Stomach smooth muscle (tissue), 2 donors: ENCODE measurements at regions not wholly inside any gene's neighbourhood (a gene's known extent, or its start where the extent isn't known, plus 50 kb on each side); places are given as distances from the start of the nearest gene placed in this dataset.

Source experiments
- H3K27ac ChIP-seq: one replicate; pipeline ENCODE4 v1.7.0; 2013; ENCODE audit warnings: mild to moderate bottlenecking, low read length, inconsistent platforms
- H3K27me3 ChIP-seq, 2 donors: one replicate each; pipeline ENCODE4 v1.7.0; 2013; ENCODE audit warnings: low read length in 2 of 2; ENCODE audit not compliant: insufficient read depth in 2 of 2, control insufficient read depth in 1 of 2
- H3K36me3 ChIP-seq, 2 donors: one replicate each; pipeline ENCODE4 v1.7.0; 2013; ENCODE audit warnings: low read length in 2 of 2; ENCODE audit not compliant: control insufficient read depth in 2 of 2, insufficient read depth in 2 of 2
- H3K4me1 ChIP-seq: one replicate; pipeline ENCODE4 v1.7.0; 2013; ENCODE audit warnings: low read length; ENCODE audit not compliant: control insufficient read depth, insufficient read depth
- H3K4me3 ChIP-seq, 2 donors: one replicate each; pipeline ENCODE4 v1.7.0; 2013; ENCODE audit warnings: low read length in 2 of 2
- H3K9ac ChIP-seq, 2 donors: one replicate each; pipeline ENCODE4 v1.7.0; 2013; ENCODE audit warnings: low read length in 2 of 2, mild to moderate bottlenecking in 1 of 2
- H3K9me3 ChIP-seq, 2 donors: one replicate each; pipeline ENCODE4 v1.7.0; 2013; ENCODE audit warnings: low read length in 2 of 2; ENCODE audit not compliant: control insufficient read depth in 2 of 2
- donor health status: healthy.
- donor health status: Pancreatic carcinoma.

- Histone ChIP-seq H3K9ac (no peak overlapping the region), H3K4me1 (no peaks in the 10 kb centered on the region), H3K27me3 (no peaks in the 10 kb centered on the region), H3K27ac (no peak overlapping the region), H3K36me3 (no peaks in the 10 kb centered on the region), H3K9me3 (no peaks in the 10 kb centered on the region), H3K4me3 (no peak overlapping the region)
Measured at GRCh38 chr10:36675458-36675880, 449.9 kb upstream of the ANKRD30A start.

GRCh38 chr10:36671607-36672006, 453.8 kb upstream of the ANKRD30A start:
- Histone ChIP-seq H3K4me1 (peaks cover 4% of the 10 kb centered on the region), H3K36me3 (no peaks in the 10 kb centered on the region), H3K9me3 (no peaks in the 10 kb centered on the region), H3K27ac (no peak overlapping the region), H3K9ac (no peak overlapping the region), H3K27me3 (no peaks in the 10 kb centered on the region), H3K4me3 (no peak overlapping the region)

GRCh38 chr10:36670621-36671402, 454.6 kb upstream of the ANKRD30A start:
- H3K4me1 ChIP-seq, result peaks cover 4% of the 10 kb centered on the region
- H3K36me3 ChIP-seq, result no peaks in the 10 kb centered on the region
- no peaks in the 10 kb centered on the region for H3K27me3 ChIP-seq
- no peak overlapping the region for H3K9ac ChIP-seq
- H3K27ac ChIP-seq, result no peak overlapping the region
- no peak overlapping the region for H3K4me3 ChIP-seq
- no peaks in the 10 kb centered on the region for H3K9me3 ChIP-seq

GRCh38 chr10:36669615-36670352, 455.6 kb upstream of the ANKRD30A start:
- Histone ChIP-seq H3K4me3 (no peak overlapping the region), H3K27me3 (no peaks in the 10 kb centered on the region), H3K9ac (no peak overlapping the region), H3K27ac (no peak overlapping the region), H3K9me3 (no peaks in the 10 kb centered on the region), H3K4me1 (peaks cover 4% of the 10 kb centered on the region), H3K36me3 (no peaks in the 10 kb centered on the region)

GRCh38 chr10:36666451-36666850, 458.9 kb upstream of the ANKRD30A start:
- no peak overlapping the region for H3K4me3 ChIP-seq
- H3K27me3 ChIP-seq, result no peaks in the 10 kb centered on the region
- H3K36me3 ChIP-seq, result no peaks in the 10 kb centered on the region
- H3K9ac ChIP-seq, result no peak overlapping the region
- peaks cover 4% of the 10 kb centered on the region for H3K4me1 ChIP-seq
- no peak overlapping the region for H3K27ac ChIP-seq
- peaks cover 0 to 2% of the 10 kb centered on the region in 2 donors for H3K9me3 ChIP-seq

- Histone ChIP-seq H3K4me3 (no peak overlapping the region), H3K9ac (no peak overlapping the region), H3K27ac (no peak overlapping the region), H3K4me1 (no peaks in the 10 kb centered on the region), H3K9me3 (peaks cover 0 to 2% of the 10 kb centered on the region in 2 donors), H3K36me3 (no peaks in the 10 kb centered on the region), H3K27me3 (no peaks in the 10 kb centered on the region)
Measured at GRCh38 chr10:36662571-36662970, 462.8 kb upstream of the ANKRD30A start.

GRCh38 chr10:36650274-36650673, 475.1 kb upstream of the ANKRD30A start:
- Histone ChIP-seq H3K36me3 (no peaks in the 10 kb centered on the region), H3K9me3 (peaks cover 0 to 3% of the 10 kb centered on the region in 2 donors), H3K4me3 (no peak overlapping the region), H3K9ac (no peak overlapping the region), H3K27me3 (no peaks in the 10 kb centered on the region), H3K4me1 (no peaks in the 10 kb centered on the region), H3K27ac (no peak overlapping the region)

- no peaks in the 10 kb centered on the region for H3K36me3 ChIP-seq
- H3K4me3 ChIP-seq, result no peak overlapping the region
- H3K4me1 ChIP-seq, result no peaks in the 10 kb centered on the region
- peaks cover 0 to 3% of the 10 kb centered on the region in 2 donors for H3K9me3 ChIP-seq
- H3K27me3 ChIP-seq, result no peaks in the 10 kb centered on the region
- no peak overlapping the region for H3K27ac ChIP-seq
- no peak overlapping the region for H3K9ac ChIP-seq
Measured at GRCh38 chr10:36647540-36647939, 477.9 kb upstream of the ANKRD30A start.

- Histone ChIP-seq H3K27ac (no peak overlapping the region), H3K9me3 (no peaks in the 10 kb centered on the region), H3K27me3 (no peaks in the 10 kb centered on the region), H3K4me3 (no peak overlapping the region), H3K36me3 (no peaks in the 10 kb centered on the region), H3K9ac (no peak overlapping the region), H3K4me1 (no peaks in the 10 kb centered on the region)
Measured at GRCh38 chr10:36640626-36641025, 484.8 kb upstream of the ANKRD30A start.

- H3K27ac ChIP-seq, result no peak overlapping the region
- no peaks in the 10 kb centered on the region for H3K36me3 ChIP-seq
- no peak overlapping the region for H3K4me3 ChIP-seq
- no peaks in the 10 kb centered on the region for H3K9me3 ChIP-seq
- H3K27me3 ChIP-seq, result no peaks in the 10 kb centered on the region
- no peak overlapping the region for H3K9ac ChIP-seq
- no peaks in the 10 kb centered on the region for H3K4me1 ChIP-seq
Measured at GRCh38 chr10:36638462-36639155, 486.8 kb upstream of the ANKRD30A start.
